ENCODE measurements at regions not wholly inside any gene's neighbourhood (a gene's known extent, or its start where the extent isn't known, plus 50 kb on each side); places are given as distances from the start of the nearest gene placed in this dataset.

- DNase-seq: no peak
These were observed 2582.2 kb downstream of the PCDH7 start for GRCh38 chr4:33302321-33302720.

DNA sequence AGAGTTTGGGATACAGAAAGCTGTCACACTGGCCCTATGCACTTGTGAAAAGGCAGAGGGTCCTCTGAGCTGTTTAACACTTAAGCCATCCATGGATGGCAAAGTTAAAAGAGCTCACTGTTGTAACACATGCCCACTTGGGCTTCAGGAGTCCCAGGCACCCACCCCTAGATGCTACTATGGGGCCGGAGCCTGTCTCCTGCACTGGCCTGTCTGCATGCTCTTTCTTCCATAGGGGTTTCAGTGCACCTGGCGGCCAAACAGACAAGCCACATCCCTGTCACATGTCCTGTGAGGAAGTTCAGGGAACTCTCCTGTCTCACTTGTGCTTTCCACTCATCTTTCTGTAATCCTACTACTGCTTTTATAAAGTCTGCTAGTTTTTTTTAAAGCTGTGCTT, 2586.0 kb downstream of the PCDH7 start:
- DNase-seq: no peak

DNA sequence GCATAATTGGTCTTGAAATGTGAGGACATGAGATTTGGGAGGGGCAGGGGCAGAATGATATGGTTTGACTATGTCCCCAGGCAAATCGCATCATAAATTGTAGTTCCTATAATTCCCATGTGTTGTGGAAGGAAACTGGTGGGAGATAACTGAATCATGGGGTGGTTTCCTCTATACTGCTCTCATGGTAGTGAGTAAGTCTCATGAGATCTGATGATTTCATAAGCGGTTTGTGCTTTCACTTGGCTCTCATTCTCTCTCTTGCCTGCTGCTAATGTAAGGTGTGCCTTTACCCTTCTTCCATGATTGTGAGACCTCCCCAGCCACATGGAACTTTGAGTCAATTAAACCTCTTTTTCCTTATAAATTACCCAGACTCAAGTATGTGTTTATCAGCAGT, 2595.9 kb downstream of the PCDH7 start:
- DNase-seq: no peak

GRCh38 chr4:33316578-33316977, 2596.4 kb downstream of the PCDH7 start:
- no peak for DNase-seq

GRCh38 chr4:33323393-33323792, 2603.2 kb downstream of the PCDH7 start:
- DNase-seq: no peak

DNA sequence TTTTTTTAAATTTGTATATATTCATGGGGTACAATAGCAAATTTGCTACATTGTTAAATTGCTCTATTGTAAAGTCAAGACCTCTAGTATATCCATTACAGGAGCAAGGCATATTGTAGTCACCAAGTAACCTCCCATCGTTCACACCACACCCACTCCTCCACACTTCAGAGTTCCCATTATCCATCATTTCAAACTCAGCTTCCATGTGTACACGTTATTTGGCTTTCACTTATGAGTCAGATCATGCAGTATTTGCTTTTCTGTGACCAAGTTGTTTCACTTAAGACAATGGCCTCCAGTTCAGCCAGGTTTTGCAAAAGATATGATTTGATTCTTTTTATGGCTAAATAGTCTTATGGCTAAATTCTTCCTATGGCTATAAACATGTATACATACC, 2614.2 kb downstream of the PCDH7 start:
- DNase-seq: no peak

GRCh38 chr4:33339762-33340161, 2619.6 kb downstream of the PCDH7 start:
- no peak for DNase-seq

GRCh38 chr4:33340168-33340567, 2620.0 kb downstream of the PCDH7 start:
- DNase-seq: no peak

- DNase-seq: no peak
These were observed 2629.2 kb downstream of the PCDH7 start for GRCh38 chr4:33349376-33349775.

- no peak for DNase-seq
These were observed 2637.0 kb downstream of the PCDH7 start for GRCh38 chr4:33357121-33357520.

DNA sequence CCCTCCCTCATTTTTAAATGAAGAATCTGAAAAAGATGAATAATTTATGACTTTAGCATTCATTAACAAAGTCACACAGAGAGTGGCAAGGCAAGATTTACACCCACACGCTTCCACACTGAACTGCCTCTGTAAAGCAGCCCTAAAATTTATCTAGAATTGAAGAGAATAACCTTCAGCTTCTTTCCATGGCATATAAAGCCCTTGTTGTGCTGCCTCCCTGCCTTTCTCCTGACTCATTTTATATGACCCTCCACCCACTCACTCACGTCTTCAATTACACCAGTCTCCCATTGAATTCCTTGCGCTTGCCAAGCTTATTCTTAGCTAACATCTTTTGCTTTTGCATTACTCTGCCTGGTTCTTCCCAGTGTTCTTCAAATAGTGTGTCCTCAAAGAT, 2649.3 kb downstream of the PCDH7 start:
- no peak for DNase-seq

GRCh38 chr4:33381816-33382215, 2661.6 kb downstream of the PCDH7 start:
- DNase-seq: no peak

DNA sequence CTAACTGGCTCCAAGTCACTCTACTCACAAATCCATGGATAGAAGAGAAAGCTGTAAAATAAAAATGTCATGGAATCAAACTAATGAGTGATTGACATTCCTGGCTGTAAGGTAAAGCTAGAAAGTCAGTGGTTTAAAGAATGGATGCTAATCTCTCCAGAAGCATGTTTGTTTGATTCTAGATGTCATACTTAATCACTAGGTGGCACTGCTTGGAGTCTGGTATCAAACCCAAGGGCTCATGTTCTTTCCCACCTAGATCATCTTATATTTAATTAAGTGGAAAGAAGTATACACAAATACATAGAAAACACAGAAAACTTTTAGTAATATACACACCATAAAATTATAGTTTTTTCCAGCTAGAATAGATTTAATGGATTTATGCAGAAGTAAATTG, 2666.6 kb downstream of the PCDH7 start:
- DNase-seq: no peak

- no peak for DNase-seq
These were observed 2670.8 kb downstream of the PCDH7 start for GRCh38 chr4:33390976-33391375.

DNA sequence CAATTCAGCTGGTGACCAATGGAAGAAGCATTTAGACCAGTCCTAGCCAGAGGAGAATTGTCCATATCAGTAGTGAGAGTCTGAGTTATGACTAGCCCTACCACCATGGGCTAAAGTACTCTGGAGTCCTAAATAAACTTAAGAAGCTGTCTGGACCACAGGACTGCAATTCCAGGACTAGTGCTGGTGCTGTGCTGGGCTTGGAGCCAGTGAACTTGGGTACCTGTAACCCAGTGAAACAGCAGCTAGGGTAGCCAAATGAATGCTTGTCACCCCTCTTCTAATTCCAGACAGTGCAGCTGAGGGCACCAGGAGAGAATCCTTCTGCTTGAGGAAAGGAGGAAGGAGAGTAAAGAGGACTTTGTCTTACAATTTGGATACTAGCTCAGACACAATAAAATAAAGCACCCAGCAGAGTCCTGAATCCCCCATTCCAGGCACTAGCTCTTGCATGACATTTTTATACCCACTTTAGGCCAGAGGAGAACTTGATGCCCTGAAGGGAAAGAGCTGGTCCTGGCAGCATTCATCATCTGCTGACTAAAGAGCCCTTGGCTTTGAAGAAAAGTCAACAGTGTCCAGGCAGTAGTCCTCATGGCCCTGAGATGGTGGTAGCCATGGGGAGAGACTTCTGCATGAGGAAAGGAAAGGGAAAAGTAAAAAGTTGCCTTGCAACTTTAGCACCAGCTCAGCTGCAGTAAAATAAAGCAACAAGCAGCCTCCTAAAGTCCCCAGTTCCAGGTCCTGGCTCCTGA, 2675.7 kb downstream of the PCDH7 start:
- DNase-seq: no peak

GRCh38 chr4:33400504-33400903, 2680.3 kb downstream of the PCDH7 start:
- no peak for DNase-seq

DNA sequence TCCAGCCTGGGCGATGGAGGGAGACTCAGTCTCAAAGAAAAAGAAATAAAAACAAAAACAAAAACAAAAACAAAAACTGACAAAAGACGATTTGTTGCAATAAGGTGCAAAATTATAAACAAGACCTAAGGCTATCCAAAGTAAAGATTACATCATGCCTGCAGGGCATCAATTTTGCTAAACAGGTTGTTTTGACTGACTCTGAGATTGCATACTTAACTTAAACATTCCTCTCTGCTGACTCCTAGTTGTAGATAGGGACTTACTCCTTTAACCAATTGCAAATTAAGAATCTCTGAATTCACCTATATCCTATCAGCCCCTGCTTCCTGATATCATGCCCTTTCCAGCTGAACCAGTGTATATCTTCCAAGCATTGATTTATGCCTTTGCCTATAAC, 2687.3 kb downstream of the PCDH7 start:
- DNase-seq: no peak

- DNase-seq: no peak
These were observed 2691.0 kb downstream of the PCDH7 start for GRCh38 chr4:33411182-33411581.

DNA sequence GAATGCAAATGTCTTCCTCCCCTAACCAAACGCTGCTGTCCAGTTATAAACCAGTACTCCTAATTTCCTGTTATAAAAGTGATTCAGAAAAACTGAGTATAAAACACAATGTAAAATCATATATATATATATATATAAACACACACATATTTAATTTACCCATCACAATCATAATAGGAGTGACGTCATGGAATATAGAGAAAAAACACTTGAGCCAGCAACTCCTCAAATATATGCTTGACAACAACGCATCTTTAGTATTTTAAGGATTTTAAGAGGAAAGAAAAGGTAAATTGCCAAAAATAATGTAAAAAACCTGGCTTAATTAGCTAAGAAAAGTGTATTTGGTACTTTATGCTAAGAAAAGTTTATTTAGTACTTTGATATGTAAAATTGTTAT, 2701.7 kb downstream of the PCDH7 start:
- DNase-seq: no peak

DNA sequence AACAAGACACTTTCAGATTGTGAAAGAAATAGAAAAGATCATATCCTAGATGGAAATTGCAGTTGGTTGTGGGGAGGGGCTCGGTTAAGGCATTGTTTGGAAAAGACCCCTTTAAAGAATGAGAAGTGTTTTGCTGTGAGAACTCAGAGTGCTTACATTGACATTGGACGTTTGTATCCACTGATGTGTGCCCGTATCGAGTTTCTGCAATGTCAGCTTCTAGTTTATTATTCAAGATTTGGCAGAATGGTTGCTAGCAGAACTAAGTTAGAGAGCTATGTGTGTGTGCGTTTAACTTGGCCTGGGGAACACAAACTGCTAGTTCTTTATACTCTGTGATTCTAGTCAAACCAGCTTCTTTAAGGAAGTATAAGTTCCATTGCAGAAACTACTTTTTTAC, 2702.5 kb downstream of the PCDH7 start:
- DNase-seq: no peak

DNA sequence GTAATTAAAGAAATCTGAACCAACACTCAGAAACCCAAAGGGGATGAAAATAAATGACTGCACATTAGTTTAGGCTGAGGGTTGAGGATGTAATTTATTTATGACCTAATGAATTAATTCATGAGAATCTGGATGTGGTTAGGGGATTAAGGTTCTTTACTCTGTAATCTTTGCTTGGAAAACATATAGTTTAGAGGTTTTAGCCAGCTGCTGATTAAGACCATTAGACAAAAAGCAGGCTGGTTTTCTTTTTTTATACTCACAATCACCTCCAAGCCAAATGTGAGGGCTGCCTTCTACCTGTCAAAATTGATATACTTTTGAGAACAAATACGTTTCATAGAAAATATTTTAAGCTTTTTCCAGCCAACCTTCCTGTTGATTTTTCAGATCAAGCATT, 2705.8 kb downstream of the PCDH7 start:
- DNase-seq: no peak

GRCh38 chr4:33427676-33428075, 2707.5 kb downstream of the PCDH7 start:
- DNase-seq: no peak

DNA sequence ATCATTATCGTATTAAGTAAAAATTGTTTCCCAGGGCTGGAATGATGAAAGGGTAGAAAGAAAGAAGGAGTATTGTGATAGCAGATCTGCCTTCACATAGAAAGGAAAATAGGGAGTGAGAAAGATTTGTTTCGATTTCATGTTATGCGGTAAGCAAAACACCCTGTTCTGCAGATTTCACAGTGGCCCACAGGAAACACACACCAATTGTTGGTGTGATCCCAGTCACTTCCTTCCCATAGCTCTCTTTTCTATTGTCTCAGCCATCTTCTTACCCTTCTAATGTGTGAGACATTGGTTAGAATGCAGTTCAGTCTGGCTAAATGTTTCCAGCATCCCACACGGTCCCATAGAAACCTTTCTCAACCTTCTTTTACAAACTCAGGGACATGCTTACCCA, 2709.8 kb downstream of the PCDH7 start:
- no peak for DNase-seq

- DNase-seq: no peak
These were observed 2717.2 kb downstream of the PCDH7 start for GRCh38 chr4:33437406-33437805.

- no peak for DNase-seq
These were observed 2726.8 kb downstream of the PCDH7 start for GRCh38 chr4:33446953-33447352.
